Cardiac fibroblast (primary cell): ENCODE measurements at regions not wholly inside any gene's neighbourhood (a gene's known extent, or its start where the extent isn't known, plus 50 kb on each side); places are given as distances from the start of the nearest gene placed in this dataset.
A peak's percentile ranks its signal among the peaks of the same experiment; 100 is the strongest.

Source experiments
- DNase-seq, 2 donors: peaks; one replicate each; pipeline versions ENCODE4 v3.0.0 to v3.0.0-alpha.2; 2010; ENCODE audit warnings: low read depth in 2 of 2
- H3K4me3 ChIP-seq, 2 donors: replicated peaks in 1 of 2; 1 replicate in 1 of 2; 2 replicates in 1 of 2; pipeline ENCODE4 v1.5.1; 2011; ENCODE audit warnings: low read depth in 2 of 2, low read length in 2 of 2, mild to moderate bottlenecking in 2 of 2, moderate library complexity in 1 of 2
- CTCF ChIP-seq: IDR thresholded peaks from one replicate; pipeline ENCODE4 v1.5.1; 2011; ENCODE audit warnings: low read depth, mild to moderate bottlenecking, low read length, inconsistent platforms

DNA sequence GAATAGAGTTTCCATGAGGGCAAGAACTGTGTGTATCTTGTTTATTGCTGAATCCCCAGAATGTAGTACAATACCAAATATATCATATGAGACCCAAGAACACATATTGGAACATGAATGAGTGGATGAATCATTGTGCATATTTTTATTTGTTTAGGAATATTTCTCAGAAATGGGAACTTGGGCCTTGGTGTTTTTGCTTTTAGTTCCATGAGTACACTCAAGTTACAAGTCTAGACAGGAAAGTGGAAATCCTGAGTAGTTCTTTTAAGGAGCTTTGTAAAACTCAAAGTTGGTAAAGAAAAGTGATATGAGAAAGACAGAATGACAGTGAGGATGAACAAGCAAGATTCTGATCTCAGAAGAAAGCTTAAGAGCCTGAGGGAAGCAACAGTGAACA, 647.0 kb downstream of the EFNA5 start:
- TF ChIP-seq CTCF = no peak
- no peak for DNase-seq
- no peak overlapping the region for H3K4me3 ChIP-seq

- DNase-seq = no peak
- no peak for TF ChIP-seq CTCF
- no peak overlapping the region for H3K4me3 ChIP-seq
These were observed 649.2 kb downstream of the EFNA5 start for GRCh38 chr5:107021575-107021974.

DNA sequence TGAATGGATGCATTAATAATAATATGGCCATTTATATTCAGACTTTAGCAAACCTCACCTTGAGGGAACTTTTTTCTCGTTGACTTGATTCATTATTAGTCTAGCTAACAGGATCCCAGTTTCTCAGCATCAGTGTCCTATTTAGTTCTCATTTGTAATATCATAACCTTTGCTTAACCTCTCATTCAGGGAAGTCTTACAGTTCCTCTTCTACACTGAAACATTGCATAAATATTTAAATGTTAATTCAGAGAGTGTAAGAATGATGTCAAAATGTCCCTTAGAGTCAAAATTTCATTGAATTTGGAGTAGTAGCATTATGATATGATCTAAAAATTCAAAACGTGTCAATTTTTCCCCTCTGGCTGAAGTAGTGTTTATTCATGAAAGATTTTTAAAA, 650.1 kb downstream of the EFNA5 start:
- TF ChIP-seq CTCF = no peak
- DNase-seq = no peak
- no peak overlapping the region for H3K4me3 ChIP-seq

GRCh38 chr5:107017616-107018015, 653.1 kb downstream of the EFNA5 start:
- DNase-seq = no peak
- H3K4me3 ChIP-seq = no peak overlapping the region
- TF ChIP-seq CTCF = no peak

- no peak overlapping the region for H3K4me3 ChIP-seq
- no peak for DNase-seq
- TF ChIP-seq CTCF = no peak
These were observed 658.4 kb downstream of the EFNA5 start for GRCh38 chr5:107012371-107012770.

DNA sequence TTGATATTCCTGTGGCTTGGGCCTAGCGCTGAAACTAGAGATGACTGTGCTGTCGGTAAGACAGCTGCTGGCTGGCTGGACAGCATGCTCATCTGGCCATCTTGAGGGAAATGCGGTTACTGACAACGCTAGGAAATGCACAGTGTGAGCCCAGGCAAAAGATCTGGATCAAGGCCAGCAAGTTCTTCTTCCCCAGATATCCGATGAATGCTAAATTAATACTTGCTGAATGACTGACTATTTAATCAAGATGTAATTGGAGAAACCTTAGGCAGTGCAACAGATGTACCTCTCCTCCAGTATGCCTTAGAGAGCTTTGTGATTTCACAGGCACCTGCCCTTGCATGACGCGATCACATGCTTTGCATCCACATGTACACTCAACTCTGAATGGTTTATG, 659.1 kb downstream of the EFNA5 start:
- DNase-seq = peak in 1 of 2 donors; percentile 2
- TF ChIP-seq CTCF = no peak
- no peak overlapping the region for H3K4me3 ChIP-seq

DNA sequence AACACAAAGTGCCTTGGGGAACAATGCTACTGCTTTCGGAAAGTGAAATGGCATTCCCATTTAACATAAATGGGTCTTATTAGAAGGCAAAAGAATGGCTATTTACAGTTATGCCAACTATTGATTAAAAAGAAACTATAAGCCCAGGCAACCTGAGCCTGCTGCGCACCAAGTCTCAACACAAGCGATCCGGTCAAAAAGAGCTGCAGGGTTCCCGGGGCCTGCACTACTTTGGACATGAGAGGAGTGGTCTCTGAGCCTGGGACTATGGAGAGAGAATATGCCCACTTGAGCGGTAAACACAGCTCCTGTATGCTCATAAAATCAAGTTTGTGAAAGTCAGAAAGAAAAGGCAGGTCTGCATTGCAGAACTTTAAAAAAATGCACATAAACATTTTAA, 660.7 kb downstream of the EFNA5 start:
- DNase-seq = no peak
- TF ChIP-seq CTCF = no peak
- no peak overlapping the region for H3K4me3 ChIP-seq
